AG04450 (cell line): ENCODE measurements at regions not wholly inside any gene's neighbourhood (a gene's known extent, or its start where the extent isn't known, plus 50 kb on each side); places are given as distances from the start of the nearest gene placed in this dataset.

Experiments
- CTCF ChIA-PET: fragments of 300-600, 350-600 bp; formaldehyde crosslinking; extraction: SDS; loops from one replicate; lab custom pipeline; 2022; ENCODE audit warnings: antibody characterized with exemption, inconsistent platforms; lab: Charles Lee
- POLR2A ChIA-PET: fragments of 350-600 bp; formaldehyde crosslinking; extraction: SDS; loops from one replicate; lab custom pipeline; 2021; ENCODE audit warnings: antibody characterized with exemption, inconsistent platforms; lab: Yijun Ruan, JAX
- DNase-seq: peaks from one replicate; pipeline ENCODE4 v3.0.0-alpha.2; 2011; ENCODE audit warnings: low read depth, low spot score
- H3K27ac ChIP-seq: one replicate; pipeline ENCODE4 v1.5.1; 2012; ENCODE audit warnings: low read depth, low read length, control low read depth
- H3K27me3 ChIP-seq: one replicate; pipeline ENCODE4 v1.6.0; 2012; ENCODE audit warnings: low read length; ENCODE audit not compliant: control insufficient read depth, insufficient read depth
- H3K4me3 ChIP-seq: 2 replicates; pipeline ENCODE4 v1.5.1; 2011; ENCODE audit warnings: mild to moderate bottlenecking, low read depth, low read length, control low read depth
- H3K9me3 ChIP-seq: 2 replicates; pipeline ENCODE4 v1.5.1; 2012; ENCODE audit warnings: low read length; ENCODE audit not compliant: control insufficient read depth, insufficient read depth
- TF ChIP-seq, protein P1 (sequence below): IDR thresholded peaks from 2 replicates; pipeline ENCODE4 v1.5.1; 2011; ENCODE audit warnings: low read depth, low read length, control low read depth, inconsistent platforms

- TF ChIP-seq, protein P1, sequence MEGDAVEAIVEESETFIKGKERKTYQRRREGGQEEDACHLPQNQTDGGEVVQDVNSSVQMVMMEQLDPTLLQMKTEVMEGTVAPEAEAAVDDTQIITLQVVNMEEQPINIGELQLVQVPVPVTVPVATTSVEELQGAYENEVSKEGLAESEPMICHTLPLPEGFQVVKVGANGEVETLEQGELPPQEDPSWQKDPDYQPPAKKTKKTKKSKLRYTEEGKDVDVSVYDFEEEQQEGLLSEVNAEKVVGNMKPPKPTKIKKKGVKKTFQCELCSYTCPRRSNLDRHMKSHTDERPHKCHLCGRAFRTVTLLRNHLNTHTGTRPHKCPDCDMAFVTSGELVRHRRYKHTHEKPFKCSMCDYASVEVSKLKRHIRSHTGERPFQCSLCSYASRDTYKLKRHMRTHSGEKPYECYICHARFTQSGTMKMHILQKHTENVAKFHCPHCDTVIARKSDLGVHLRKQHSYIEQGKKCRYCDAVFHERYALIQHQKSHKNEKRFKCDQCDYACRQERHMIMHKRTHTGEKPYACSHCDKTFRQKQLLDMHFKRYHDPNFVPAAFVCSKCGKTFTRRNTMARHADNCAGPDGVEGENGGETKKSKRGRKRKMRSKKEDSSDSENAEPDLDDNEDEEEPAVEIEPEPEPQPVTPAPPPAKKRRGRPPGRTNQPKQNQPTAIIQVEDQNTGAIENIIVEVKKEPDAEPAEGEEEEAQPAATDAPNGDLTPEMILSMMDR = no peak
- no peak for DNase-seq
- POLR2A ChIA-PET = no interaction called here
- CTCF ChIA-PET = interaction anchor here (0.7 to 1.7 kb wide), 3 partner anchors 12 to 1280 kb away, joined by 3 to 7 read pairs (median 4); no protein-coding TSS in a partner anchor
- Histone ChIP-seq H3K27me3 (peaks cover 3% of the 10 kb centered on the region), H3K27ac (no peak overlapping the region), H3K4me3 (no peak overlapping the region), H3K9me3 (no peaks in the 10 kb centered on the region)
Observed at GRCh38 chr10:50936335-50936734, 50.9 kb upstream of the A1CF start.

GRCh38 chr10:50937230-50937907 is 51.9 kb upstream of the A1CF start:
- Histone ChIP-seq H3K9me3 (no peaks in the 10 kb centered on the region), H3K4me3 (no peak overlapping the region), H3K27ac (no peak overlapping the region), H3K27me3 (peaks cover 3% of the 10 kb centered on the region)
- POLR2A ChIA-PET = no interaction called here
- CTCF ChIA-PET = interaction anchor here (0.6 to 1.7 kb wide), 21 partner anchors 11 to 1279 kb away, joined by 3 to 7 read pairs (median 3); partner anchors contain the start of gene A1CF
- peak; percentile 15 for DNase-seq
- TF ChIP-seq, protein P1 = peak; percentile 74

DNA sequence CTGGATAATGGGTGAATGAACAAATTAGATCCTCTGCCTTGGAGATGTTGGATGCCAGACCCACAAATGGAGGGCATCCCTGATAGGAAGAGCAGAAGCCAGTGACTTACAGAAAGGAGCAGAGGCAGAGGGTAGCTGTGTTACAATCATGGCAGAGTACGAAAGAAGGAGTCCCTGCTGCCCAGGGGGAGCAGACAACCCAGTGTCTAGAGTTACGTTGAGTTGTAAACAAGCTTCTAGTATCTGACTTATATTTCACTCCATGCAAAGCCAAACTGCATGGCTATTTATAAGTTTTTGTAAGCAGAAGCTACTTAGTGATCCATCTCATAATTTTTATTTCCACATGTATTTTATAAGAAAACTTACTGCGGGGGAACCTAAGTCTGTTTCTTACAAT is 56.2 kb upstream of the A1CF start:
- Histone ChIP-seq H3K27me3 (peaks cover 2% of the 10 kb centered on the region), H3K4me3 (no peak overlapping the region), H3K27ac (no peak overlapping the region), H3K9me3 (no peaks in the 10 kb centered on the region)
- POLR2A ChIA-PET = interaction anchor here (0.8 kb wide), 1 partner anchor 50 kb away, joined by 3 read pairs; no protein-coding TSS in a partner anchor
- CTCF ChIA-PET = no interaction called here
- TF ChIP-seq, protein P1 = no peak
- DNase-seq = no peak

DNA sequence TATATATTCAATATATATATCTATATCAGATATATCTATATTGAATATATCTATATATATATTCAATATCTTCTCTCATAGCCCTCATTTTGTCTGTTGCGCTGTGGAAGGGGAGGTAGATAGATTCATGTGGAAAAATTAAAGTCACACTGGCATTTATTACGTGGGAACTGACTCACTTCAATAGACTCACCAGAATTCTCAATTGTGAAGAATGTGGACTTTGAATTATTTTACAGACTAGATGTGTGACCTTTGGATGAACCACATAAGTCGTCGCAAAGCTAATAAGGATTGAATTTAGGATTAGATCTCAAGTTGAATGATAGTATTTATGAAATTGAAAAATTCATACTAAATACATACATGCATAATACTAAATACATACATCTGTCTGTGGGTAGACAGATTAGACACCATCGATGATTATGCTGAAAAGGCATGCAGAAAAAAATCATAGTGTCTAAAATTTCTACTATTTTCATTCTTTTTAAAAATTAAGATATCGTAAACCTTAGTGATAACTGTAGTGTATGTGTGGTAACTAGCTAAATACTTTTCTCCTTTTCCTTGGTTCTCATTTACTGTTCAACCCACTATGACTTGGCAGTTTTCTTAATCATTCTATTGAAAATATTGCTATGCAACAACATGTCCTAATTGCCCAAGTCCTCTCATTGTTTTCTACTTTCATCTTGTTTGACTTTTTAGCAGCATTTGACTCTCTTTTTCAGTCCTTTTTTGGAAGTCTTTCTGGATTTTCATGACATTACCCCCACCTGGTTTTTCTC is 61.8 kb upstream of the A1CF start:
- Histone ChIP-seq H3K27me3 (peaks cover 4% of the 10 kb centered on the region), H3K4me3 (no peak overlapping the region), H3K27ac (no peak overlapping the region), H3K9me3 (no peaks in the 10 kb centered on the region)
- ChIA-PET CTCF (no interaction called here), POLR2A (no interaction called here)
- DNase-seq = no peak
- TF ChIP-seq, protein P1 = no peak

DNA sequence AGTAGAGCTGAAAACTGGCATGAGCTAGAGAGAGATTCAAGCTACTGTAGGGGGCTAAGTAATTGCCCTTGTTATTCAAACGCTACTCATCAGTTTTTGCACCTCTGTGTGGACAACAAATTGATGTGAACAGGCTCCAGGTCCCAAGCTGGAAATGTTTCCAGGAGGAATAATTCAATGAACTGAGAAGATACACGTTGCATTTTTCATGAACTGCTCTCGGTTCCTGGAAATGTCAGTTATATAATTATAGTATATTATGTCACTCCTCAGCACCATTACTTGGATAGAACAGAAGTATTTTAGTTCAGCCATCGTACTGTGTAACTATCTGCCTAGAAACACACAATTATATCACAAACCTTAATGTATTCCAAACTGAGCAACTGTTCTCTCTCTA is 65.9 kb upstream of the A1CF start:
- CTCF ChIA-PET = no interaction called here
- POLR2A ChIA-PET = no interaction called here
- peaks cover 5% of the 10 kb centered on the region for H3K27me3 ChIP-seq
- TF ChIP-seq, protein P1 = no peak
- no peak for DNase-seq
- no peaks in the 10 kb centered on the region for H3K9me3 ChIP-seq
- no peak overlapping the region for H3K27ac ChIP-seq
- H3K4me3 ChIP-seq = no peak overlapping the region
